Glomerular endothelial cell (primary cell): ENCODE measurements at regions not wholly inside any gene's neighbourhood (a gene's known extent, or its start where the extent isn't known, plus 50 kb on each side); places are given as distances from the start of the nearest gene placed in this dataset.
A peak's percentile ranks its signal among the peaks of the same experiment; 100 is the strongest.

Experiments used
- DNase-seq: peaks from one replicate; pipeline ENCODE4 v3.0.0-alpha.2; 2011; ENCODE audit warnings: low read depth, low spot score; ENCODE audit errors: extremely low read depth

GRCh38 chr16:85162478-85163277, 50.4 kb upstream of the CIBAR2 start:
- no peak for DNase-seq

- no peak for DNase-seq
Measured at GRCh38 chr16:85163278-85164112, 51.2 kb upstream of the CIBAR2 start.

- DNase-seq = no peak
Measured at GRCh38 chr16:85164431-85164830, 52.2 kb upstream of the CIBAR2 start.

- no peak for DNase-seq
Measured at GRCh38 chr16:85164838-85165516, 52.7 kb upstream of the CIBAR2 start.

- no peak for DNase-seq
Measured at GRCh38 chr16:85165781-85166180, 53.5 kb upstream of the CIBAR2 start.

GRCh38 chr16:85166281-85166680, 54.0 kb upstream of the CIBAR2 start:
- no peak for DNase-seq

- no peak for DNase-seq
Measured at GRCh38 chr16:85166699-85167588, 54.7 kb upstream of the CIBAR2 start.

- DNase-seq = no peak
Measured at GRCh38 chr16:85167589-85168537, 55.6 kb upstream of the CIBAR2 start.

- DNase-seq = no peak
Measured at GRCh38 chr16:85168732-85169256, 56.5 kb upstream of the CIBAR2 start.

- no peak for DNase-seq
Measured at GRCh38 chr16:85169333-85170065, 57.2 kb upstream of the CIBAR2 start.

GRCh38 chr16:85170066-85170491, 57.8 kb upstream of the CIBAR2 start:
- DNase-seq = no peak

- no peak for DNase-seq
Measured at GRCh38 chr16:85170590-85171003, 58.3 kb upstream of the CIBAR2 start.

GRCh38 chr16:85171004-85171758, 58.9 kb upstream of the CIBAR2 start:
- no peak for DNase-seq

- DNase-seq = peak; percentile 81
Measured at GRCh38 chr16:85171759-85172454, 59.6 kb upstream of the CIBAR2 start.

GRCh38 chr16:85172455-85173145, 60.3 kb upstream of the CIBAR2 start:
- DNase-seq = no peak
